ENCODE measurements at regions not wholly inside any gene's neighbourhood (a gene's known extent, or its start where the extent isn't known, plus 50 kb on each side); places are given as distances from the start of the nearest gene placed in this dataset.
"Not testable (repeated sequence)": the region's sequence is repeated elsewhere in the genome, so short reads cannot be mapped to it uniquely, and the experiment has no call there.

DNA sequence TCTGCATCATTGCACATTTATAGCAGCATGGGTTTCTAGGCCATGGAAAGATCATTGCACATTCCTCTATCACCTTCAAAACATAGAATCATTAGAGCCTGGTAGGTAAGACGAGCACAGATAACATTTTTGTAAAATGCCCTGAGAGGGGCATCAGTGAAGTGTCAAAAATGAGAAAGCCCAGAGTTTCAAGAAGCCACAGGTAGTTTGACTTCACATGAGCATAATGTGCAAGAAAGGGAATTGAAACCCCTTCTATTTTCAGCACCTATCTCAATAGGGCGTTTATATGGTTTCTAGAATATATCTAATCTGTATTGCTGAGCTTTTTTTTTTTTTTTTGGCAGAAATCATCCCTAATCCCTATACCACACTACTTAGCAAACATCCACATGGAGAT, 2441.7 kb downstream of the ARAP2 start:
- no peak for DNase-seq (ENCODE audit: low spot score)

GRCh38 chr4:33825685-33826084, 2418.6 kb downstream of the ARAP2 start:
- no peak for DNase-seq (ENCODE audit: low spot score)

- not testable (repeated sequence) for DNase-seq (ENCODE audit: low spot score)
These were observed 2415.0 kb downstream of the ARAP2 start for GRCh38 chr4:33829356-33829755.

DNA sequence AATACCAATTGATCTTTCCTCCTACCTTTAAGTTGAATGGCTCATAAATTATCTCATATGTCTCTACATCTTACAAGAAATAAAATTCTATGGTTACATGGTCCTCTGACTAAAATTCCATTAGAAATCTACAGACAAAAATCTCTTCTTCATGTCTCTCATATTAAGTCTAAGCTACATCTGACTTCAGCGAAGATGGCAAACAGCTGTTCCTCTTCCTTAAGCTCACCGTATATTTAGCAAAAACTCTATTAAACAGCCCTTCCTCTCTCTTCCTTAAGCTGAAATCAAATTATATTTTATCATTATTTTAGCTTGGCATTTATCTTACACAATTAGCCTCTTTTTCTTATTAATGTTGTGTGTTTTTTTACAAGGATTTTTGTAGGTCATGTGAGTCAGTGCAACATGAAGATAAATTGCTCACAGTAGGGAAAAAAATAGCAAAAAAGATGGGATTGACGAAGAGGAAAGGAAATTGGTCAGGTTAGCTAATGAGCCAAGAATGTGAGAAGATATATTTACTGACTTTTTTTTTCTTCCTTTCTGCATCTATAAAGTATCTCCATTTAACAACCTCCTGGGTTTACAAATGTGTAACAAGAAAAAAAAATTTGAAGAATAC, 2412.8 kb downstream of the ARAP2 start:
- DNase-seq (ENCODE audit: low spot score) = no peak

GRCh38 chr4:33835764-33836163, 2408.6 kb downstream of the ARAP2 start:
- not testable (repeated sequence) for DNase-seq (ENCODE audit: low spot score)

- DNase-seq (ENCODE audit: low spot score) = no peak
These were observed 2407.1 kb downstream of the ARAP2 start for GRCh38 chr4:33837043-33837838.

GRCh38 chr4:33841120-33841519, 2403.2 kb downstream of the ARAP2 start:
- DNase-seq (ENCODE audit: low spot score) = no peak

DNA sequence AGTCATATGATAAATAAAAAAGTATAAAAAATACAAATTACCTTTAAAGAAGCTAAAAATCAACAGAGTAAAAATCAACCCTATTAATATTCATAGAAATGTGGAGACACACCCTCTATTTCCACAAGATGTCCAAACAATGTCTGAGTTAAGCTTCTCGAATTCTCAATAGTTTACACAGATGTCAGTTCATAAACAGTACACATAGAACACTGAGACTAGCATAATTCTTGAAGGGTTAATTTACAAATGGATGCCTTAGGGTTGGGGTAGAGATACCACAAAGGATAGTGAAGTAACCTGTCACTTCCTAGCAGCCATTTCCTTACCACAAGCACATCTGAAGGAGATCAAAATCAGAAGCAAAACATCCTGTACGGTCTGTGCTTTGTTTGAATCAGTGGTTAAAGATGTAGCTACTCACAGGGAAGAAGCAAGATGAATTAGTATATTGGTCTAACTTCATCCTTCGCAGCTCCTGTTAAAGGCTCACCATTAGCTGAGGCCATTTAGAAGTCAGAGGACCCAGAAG, 2393.9 kb downstream of the ARAP2 start:
- no peak for DNase-seq (ENCODE audit: low spot score)

DNA sequence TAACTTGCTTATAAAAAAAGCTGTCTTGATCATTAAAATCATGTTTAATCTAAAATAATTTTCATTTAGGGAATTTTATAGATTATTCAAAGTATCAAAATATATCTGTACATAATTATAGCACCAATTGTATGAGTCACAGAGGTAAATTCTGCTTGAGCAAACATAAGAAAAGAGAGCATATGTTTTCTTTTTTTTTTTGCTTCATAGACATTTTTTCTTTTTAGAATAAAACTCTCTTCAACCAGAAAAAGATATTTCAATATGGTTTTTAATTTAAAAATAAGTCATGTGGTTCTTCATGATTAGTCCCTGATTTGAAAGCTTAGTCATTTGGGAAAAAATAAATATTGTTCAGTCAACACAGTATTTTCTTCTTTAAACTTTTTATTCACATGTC, 2390.6 kb downstream of the ARAP2 start:
- not testable (repeated sequence) for DNase-seq (ENCODE audit: low spot score)

- DNase-seq (ENCODE audit: low spot score) = no peak
These were observed 2379.9 kb downstream of the ARAP2 start for GRCh38 chr4:33864290-33864859.

DNA sequence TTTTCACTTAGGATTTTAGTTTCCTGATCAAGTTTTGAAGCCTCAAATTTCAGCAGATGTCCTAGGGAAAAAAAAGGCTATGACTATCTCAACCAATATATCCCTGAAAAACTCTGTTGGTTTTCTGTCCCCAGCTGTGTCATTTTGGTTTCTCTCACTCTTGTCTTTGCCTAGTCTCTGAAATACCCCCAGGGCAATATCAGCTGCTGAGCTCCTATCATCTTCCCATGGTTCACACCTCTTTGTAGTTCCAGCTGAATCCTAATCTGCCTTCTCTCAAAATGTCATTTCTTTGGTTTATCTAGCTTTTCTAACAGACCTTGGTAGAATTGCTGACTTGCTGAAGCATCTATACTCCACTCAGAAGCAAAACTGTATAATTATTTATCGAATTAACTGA, 2370.5 kb downstream of the ARAP2 start:
- no peak for DNase-seq (ENCODE audit: low spot score)

GRCh38 chr4:33878710-33879109, 2365.6 kb downstream of the ARAP2 start:
- DNase-seq (ENCODE audit: low spot score) = no peak

GRCh38 chr4:33881176-33881575, 2363.1 kb downstream of the ARAP2 start:
- no peak for DNase-seq (ENCODE audit: low spot score)

- no peak for DNase-seq (ENCODE audit: low spot score)
These were observed 2361.9 kb downstream of the ARAP2 start for GRCh38 chr4:33882246-33882990.

DNA sequence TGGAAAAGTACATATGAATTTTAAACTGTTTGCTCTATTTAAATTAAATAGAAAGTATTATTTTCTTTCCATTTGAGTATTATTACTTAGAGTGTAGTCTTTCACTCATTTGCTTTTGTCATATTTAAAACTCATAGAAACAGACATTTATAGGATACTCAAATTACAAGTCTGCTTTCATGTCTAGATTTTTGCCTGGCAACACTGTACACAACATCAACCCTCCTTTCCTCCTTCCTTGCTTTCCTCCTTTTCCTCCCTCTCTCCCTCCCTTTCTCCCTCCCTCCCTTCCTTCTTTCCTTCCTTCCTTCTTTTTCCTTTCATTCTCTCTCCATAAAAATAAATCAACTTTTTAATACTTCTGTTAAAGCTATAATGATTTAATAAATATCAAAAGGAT, 2361.2 kb downstream of the ARAP2 start:
- DNase-seq (ENCODE audit: low spot score) = no peak

DNA sequence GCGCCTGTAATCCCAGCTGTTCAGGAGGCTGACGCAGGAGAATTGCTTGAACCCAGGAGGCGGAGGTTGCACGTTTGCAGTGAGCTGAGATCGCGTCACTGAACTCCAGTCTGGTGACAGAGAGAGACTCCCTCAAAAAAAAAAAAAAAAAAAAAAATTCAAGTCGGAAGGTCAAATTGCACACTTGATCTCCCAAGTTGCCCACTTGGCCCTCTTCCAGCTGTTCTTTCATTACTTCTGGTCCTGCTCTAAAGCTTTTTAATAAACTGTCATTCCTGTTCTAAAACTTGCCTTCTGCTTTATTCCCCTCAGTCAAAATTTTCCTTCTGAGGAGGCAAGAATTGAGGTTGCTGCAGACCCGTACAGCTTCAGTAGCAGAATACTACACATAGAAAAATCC, 2358.0 kb downstream of the ARAP2 start:
- no peak for DNase-seq (ENCODE audit: low spot score)

DNA sequence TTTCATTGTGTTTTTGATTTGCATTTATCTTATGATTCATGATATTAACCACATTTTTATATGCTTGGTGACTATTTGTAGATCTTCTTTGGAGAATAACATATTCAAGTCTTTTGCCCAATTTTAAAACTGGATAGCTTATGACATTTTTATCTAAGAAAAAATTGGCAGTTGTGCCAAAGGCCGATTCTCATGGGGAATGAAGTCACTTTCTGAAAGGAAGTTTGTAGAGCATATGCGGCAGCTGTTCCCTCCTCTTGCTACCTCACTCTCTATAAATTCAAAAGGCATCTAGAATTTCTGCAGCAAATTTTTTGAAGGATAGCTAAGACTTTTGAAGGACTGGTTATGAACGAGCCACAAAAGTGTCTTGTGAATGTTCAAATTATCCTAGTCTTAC, 2353.5 kb downstream of the ARAP2 start:
- DNase-seq (ENCODE audit: low spot score) = no peak

DNA sequence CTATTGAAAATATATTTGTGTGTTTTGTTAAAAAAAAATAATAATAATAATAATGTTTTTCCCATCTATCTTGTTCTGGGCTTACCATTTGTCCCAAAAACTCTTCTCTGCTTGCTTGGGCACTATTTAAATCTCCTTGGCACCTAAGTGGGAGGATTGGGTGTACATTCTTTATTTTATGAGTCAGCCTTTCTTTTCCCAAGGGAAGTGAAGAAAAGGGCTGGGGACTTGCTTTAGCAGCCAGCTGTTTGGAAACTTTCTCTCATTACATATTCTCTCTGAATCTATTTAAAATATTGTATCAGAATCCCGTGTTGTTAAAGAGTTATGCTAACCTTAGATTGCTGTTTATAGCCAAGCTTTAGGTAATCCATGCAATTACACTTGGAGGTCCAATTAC, 2332.4 kb downstream of the ARAP2 start:
- DNase-seq (ENCODE audit: low spot score) = no peak

- no peak for DNase-seq (ENCODE audit: low spot score)
These were observed 2329.9 kb downstream of the ARAP2 start for GRCh38 chr4:33914386-33914785.

DNA sequence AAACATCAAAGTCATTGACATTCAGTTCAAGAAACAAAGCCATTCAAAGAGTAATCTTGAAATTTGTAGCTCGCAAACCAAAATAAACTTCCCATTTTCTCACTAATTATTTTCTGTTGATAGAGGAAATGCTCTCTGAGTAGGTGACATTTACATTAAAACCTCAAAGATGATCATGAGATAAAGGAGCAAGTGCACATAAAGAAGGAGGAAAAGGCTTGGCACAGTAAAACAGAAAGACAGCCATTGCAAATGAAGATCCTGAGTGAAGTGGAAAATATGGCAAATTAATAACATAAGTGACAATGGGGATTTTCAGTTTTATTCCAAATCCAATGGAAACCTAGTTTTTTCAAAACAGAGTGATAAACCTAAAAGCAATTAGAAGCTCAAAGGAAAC, 2320.8 kb downstream of the ARAP2 start:
- no peak for DNase-seq (ENCODE audit: low spot score)

- peak; percentile 3 for DNase-seq (ENCODE audit: low spot score)
These were observed 2320.1 kb downstream of the ARAP2 start for GRCh38 chr4:33924239-33924638.

DNA sequence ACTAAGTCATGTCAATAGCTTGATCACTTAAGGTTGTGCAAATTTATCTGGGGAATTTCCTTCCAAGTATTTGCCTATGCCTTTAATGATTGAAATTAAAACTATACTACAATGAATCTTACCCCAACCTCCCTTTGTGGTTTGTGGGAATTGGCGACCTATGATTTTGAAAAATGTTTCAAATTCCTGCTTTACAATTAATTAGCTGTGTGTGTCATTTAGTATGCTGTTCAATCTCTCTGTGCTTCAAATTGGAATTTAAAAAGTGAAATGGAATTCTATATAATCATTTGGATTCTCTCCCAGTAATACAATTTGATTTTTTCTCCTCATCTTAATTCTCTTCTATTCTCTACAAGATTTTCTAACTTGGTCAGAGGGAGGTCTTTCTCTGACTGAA, 2319.5 kb downstream of the ARAP2 start:
- DNase-seq (ENCODE audit: low spot score) = no peak

Measured in iPS-NIHi11 (cell line).